NCI-H345 treated with DMSO at 0.1 percent for 48 hours (cell line): ENCODE measurements at regions not wholly inside any gene's neighbourhood (a gene's known extent, or its start where the extent isn't known, plus 50 kb on each side); places are given as distances from the start of the nearest gene placed in this dataset.

Experiments used
- DNase-seq: peaks from one replicate; lab custom pipeline; 2025; ENCODE audit not compliant: unreplicated experiment; lab: John Stamatoyannopoulos, UW

DNA sequence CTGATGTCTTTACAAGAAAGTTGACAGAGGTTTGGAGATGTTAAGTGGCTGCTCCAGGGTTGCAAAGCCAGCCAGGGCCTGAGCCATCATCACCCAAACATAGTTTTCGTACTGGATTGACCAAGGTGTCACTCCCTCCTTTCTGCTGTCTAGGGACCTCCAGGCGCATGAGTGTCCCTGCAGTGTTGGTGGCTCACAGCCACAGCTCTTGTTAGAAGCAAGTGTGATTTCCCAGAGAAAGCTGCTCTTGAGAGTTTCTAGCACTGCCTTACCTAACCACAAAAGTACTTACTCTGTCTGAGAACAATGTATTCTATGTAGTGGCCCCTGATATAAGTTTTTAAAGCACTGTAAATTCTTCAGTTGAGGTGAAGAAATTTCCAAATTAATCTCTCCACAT is 144.1 kb downstream of the SOX2 start:
- DNase-seq = no peak

DNA sequence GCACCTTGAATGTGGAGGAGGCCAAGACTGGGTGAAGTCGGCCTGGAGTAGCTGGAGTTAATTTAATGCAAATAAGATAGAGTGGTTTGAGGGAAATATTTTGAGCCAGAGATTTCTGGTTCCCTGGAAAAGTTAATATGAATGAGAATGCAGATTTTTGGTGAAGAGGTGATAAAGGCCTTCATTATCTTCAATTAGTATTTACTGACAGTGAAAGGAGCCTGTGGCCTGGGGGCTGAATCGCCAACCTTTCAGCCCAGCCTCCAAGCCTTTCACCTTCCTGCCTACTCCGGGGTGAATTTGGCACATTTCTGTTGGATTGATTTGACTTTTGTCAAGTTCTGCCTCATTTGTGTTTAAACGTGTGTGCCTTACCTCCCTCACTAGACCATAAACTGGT is 147.8 kb downstream of the SOX2 start:
- DNase-seq = no peak

DNA sequence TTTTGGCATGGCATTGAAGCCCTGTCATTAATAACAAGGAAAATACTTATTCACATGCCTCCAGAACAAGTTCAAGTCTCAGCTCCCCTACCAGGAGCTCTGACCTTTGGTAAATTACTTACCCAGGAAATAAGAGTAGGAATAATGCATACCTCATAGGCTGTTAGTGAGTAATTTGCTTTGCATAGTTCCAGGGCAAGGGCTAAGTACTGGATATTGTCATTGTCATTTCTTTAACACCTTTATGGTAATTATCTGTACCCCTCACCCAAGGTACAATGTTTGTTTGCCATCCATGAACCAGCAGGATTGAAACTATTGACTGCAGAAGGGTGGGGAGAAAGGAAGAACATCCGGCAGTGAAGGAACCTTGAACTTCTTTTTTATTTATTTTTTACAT is 148.5 kb downstream of the SOX2 start:
- no peak for DNase-seq

DNA sequence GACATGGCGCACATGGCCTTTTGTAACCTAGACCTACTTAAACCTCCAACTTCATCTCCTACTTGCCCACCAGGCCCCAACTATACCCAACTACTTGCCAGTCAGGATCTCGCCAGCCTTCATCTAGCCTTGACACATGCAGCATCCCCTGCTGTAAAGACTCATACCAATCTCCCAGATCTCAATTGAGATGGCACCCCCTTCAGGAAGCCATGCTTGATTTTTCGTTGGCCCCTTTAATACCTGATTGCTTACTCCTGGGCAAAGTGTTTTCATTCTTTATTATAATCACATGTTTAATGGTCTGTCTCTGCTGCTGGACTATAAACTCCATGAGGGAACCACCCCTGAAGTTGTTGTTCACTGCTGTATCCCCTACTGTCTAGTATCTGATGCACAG is 150.8 kb downstream of the SOX2 start:
- DNase-seq = no peak

DNA sequence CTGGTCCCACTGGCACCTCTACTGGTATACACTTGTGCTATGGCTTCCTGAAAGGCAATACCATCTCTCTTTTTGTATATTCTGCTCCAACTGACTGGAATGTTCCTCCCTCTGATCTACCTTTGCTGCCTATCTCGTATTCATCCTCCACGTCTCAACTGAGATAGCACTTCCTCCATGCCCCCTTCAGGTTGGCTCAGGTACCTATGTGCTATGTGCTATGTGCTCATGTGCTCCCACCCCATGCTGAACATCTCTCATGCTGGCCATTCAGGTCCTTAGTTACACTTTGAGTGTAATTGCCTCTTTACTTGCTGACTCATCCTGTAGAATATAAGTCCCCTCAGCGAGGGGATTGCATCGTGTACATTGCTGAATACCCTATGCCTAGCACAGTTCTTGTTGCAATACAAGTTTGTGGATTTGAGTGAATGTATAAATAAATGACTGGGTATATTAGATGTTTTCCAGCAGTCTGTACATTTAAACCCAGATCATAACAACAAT is 156.9 kb downstream of the SOX2 start:
- DNase-seq = no peak

DNA sequence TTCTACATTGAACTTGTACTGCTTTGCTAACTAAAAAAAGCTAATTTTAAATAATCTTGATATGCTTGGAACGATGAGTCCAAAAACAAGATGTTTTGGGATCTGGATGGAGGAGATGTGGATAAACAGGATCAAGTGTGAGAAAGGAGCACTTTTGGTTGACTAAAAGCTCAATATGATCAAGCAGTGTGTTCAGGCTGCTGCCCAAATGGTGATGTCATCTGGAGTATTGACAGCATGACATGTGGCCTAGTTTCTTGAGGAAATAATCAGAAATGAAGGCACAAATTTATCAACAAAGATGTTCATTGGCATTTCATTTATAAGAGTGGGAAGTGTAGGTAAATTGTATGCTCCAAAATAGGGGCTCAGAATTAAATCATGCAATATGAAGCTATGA is 161.2 kb downstream of the SOX2 start:
- no peak for DNase-seq

DNA sequence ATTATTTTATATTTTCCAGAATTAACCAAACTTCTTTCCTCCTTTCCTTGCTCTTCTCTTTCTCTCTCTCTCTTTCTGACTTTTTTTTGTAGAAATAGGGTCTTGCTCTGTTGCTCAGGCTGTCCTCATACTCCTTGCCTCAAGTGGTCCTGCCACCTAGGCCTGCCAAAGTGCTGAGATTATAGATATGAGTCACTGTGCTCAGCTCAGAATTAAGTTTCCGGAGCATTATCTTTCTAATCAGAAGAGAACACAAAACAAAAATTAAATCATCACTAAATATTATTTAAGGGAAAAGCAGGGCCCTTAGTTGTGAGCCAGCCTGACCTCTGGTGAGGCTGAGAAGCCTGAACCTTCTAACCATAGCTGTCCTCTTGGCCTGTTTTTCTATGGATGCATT is 168.2 kb downstream of the SOX2 start:
- DNase-seq = no peak

DNA sequence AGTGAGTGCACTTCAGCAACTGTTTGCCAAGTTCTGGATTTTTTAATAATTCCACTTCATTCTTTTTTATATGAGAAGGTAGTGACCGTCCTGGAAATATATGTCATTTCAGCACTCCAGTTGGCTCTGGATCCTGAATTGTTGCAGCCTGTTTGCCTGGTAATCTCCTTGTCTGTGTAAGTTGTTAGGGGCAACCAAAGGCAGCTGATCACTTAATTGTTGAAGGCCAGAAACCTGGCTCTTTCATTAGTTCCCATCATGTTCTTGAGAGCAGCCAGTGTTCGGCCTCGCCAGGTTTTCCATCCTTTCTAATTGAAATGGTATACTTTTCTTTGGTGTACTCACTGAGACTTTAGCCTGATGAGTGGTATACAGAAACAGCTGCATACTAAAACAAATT is 168.6 kb downstream of the SOX2 start:
- DNase-seq = no peak

DNA sequence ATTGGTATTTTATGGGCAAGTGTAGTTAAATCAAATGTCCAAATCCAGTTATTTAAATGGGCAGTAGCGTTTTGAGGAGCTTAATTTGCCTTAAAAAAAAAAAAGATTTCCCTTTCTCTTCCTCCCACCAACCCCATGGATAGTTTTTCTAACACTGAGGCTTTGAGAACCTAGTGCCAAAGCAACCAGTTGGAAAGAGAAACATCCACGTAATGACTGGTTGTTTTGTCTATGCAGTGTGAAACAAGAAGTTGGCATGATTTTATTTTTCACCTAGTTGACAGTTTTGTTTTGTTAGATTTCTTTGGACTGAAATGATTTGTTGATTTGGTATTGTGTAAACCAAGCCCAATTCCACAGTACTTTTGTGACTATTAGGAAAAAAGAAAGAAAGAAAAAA is 170.0 kb downstream of the SOX2 start:
- no peak for DNase-seq

DNA sequence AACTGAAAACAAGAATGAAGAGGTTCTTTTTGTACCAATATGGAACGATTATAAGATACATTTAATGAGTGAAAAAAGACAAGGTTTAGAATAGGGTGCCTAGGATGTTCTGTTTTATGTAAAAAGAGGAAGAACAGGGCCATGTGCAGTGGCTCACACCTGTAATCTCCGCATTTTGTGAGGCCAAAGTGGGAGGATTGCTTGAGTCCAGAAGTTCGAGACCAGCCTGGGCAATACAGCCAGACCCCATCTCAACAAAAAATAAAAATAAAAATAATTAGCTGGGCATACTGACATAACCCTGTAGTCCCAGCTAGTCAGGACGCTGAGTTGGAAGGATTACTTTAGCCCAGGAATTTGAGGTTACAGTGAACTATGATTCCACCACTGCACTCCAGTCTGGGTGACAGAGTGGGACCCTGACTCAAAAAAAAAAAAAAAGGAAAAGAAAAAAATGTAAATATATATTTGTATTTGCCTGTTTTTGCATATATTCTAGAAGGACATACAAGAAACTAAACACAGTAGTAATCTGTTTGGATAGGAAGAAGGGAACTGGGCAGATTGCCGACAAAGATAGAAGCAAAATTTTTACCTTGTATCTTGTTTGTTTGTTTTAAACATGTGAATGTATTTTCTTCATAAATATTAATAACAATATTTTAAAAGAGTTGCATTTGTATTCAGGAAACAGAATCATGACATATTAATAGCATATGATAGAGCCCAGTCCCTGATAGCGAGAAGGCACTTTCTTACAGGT is 174.3 kb downstream of the SOX2 start:
- no peak for DNase-seq

DNA sequence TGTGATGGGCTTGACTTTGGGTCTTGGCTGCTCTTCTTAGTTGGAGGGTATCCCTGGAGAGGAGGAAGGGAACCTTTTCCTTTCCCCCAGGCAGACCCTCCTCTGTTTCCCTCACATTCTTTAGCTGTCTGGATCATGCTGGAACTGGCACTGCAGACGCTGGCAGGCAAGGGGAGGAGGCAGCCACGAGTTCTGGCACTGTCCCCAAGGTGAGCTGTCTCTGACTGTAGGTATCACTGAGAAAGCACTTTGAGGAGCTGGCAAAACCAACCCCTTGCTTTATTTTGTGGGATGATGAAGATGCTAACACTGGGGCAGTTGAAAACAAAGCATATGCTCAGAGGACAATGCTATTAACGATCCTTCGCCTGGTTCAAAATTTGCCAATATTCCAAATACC is 175.0 kb downstream of the SOX2 start:
- DNase-seq = no peak

DNA sequence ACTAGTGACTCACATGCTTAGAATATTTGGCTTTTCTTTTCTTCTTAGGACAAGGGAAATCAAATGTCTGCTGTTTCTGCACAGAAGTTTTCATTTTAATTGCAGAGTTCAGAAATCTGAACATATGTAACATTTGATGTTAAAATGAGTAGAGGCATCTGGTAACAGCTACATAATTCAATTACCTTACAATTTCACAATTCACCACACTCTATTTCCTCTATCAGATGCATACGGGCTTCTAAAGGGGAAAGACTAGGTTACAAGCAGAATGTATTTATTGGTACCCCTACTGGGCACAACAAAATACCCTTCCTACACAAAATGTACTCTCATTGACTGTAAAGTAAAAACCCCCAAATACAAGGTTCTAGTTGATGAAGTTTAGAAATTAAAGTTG is 176.0 kb downstream of the SOX2 start:
- no peak for DNase-seq

DNA sequence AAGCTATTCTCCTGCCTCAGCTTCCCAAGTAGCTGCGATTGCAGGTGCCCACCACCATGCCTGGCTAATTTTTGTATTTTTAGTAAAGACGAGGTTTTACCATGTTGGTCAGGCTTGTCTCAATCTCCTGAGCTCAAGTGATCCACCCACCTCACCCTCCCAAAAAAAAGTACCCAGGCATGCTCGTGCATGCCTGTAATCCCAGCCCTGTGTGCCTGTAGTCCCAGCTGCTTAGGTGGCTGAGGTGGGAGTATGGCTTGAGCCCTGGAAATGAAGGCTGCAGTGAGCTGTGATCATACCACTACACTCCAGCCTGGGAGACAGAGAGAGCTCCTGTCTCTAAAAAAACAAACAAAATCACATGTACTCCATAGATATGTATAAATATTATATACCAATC is 176.5 kb downstream of the SOX2 start:
- no peak for DNase-seq

DNA sequence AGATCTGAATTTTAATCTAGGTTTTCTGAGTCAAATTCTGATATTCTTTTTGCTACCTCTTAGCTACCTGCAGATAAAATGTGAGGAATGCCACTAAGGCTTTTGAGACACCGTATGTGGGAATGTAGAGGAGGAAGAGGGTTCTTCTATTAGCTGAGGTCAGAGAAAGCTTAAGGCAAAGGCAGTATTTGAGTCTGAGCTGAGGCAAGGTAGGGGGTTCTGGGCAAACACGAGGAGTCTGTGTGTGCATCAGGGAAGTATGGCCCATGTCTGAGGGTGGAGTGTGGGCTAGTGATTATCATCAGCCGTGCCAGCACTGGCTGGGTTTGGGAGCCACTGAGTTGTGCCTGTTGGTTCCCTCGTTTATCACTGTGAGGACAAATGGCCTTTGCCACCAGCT is 181.1 kb downstream of the SOX2 start:
- DNase-seq = no peak

DNA sequence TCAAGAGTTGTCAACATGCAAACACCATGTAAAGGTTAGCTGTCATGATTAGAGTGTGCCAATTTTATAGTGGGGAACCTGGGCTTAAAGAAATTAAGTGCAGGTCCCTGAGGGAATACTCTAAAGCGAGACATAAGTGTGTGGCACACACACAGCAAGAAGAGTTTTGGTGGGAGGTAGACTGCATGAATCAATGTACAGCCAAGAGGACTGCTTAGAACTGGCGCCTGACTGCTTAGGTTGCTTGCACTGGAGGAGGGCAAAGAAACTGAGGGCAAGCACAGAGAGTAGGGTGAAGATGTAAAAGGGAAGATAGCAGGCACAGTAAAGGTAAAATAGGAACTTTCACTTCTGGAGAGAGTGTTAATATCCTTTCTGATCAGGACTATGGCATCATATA is 184.9 kb downstream of the SOX2 start:
- DNase-seq = no peak

DNA sequence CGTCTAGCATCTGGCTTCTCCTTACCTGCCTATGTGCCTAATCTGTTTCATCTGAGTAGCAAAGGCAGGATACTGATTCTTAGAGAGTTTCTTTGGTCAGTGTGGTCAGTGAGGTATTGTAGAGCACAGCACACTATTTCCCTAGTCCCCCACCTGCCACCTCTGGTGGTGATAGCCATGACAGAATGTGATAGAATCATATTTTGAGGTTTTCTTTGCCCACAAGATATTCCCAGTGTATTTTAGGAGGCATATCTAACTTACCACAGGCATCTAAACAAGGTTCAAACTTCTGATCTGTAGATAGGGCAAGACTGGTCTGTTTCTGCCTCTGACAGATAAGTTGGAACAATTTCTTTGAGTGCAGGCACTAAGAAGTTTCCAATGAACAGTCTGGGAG is 188.0 kb downstream of the SOX2 start:
- DNase-seq = no peak

DNA sequence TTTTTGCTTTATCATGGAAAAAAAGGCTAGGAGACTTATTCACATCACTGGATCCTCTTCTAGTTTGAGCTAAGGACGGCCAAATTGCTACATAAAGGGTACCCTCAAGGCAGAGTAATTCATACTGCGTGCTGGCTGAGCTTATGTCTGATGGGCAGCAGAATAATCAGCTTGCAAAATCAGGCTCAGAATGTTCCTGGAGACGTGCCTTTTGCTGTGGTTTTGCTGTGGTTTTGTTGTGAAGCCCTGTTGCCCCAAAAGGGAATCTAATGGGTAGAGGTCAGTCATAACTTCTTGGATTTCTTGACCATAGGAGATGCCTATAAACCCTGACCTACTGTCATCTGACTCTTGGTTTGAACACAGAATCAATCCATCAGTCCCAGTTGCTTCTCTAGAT is 189.9 kb downstream of the SOX2 start:
- no peak for DNase-seq

DNA sequence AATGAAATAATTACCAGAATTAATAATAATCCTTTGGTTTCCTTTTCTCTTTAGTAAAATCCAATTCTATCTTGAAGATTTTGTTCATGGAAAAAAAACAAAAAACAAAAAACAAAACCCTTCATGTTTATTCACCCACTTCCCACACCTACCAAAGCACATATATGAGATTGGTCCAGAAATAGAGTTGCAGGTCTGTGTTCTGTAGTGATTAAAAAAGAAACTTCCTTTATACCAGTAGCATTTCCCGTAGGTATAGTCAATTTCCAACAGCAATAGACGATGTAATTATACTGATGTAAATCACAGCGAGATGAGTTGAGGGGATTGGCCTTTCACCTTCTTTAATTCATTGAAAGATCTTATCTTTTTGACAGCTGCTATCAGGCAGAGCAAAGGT is 194.6 kb downstream of the SOX2 start:
- DNase-seq = no peak

DNA sequence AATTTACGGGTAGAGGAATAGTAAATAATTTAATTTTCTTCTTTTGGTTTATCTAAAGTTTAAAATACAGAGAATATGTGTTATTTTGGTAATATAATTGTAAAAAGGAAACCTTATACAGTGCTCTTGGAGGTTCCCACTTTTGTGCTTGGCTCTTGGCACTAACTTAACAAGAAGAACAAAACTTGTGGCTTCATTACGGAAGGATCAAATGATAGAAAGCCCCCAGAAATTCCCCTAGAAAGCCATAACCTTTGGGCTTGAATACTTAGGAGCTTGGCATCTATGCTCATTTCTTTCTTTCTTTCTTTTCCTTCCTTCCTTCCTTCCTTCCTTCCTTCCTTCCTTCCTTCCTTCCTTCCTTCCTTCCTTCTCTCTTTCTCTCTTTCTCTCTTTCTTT is 197.5 kb downstream of the SOX2 start:
- DNase-seq = no peak

DNA sequence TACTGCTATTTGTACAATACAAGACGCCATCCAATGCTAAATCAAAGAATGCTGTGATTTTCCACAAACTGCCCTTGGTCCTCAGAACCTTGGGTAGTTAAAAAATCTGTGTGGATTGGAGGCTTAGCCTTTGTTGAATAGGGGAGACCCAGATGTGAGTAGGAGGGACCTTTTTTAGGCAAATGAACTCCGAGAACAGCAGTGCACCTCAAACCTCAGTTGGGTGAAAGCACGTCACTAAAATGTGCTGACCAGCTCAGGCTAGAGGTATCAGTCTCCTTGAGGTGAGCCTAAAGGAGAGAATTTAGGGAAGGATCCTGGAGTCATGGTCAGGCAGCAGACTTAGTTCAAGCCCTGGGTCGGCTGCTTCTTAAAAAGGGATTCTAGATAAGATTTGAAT is 200.7 kb downstream of the SOX2 start:
- DNase-seq = no peak

DNA sequence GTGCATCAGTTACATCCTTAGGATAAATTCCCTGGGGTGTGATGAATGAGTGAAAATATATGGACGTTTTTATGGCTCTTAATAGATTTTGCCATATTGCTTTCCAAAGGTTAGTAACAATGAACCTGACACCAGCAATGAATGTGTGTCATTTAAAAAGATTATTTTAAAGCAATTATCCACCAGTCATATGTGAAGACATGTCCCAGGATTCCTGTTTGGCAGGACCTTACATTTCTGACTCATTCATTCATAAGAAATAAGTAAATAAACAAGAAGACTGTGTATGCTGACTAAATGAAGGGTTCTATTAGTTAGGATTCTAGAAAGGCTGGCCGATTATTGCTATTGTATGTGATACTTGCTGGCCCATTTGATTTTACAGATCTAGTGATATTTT is 201.5 kb downstream of the SOX2 start:
- no peak for DNase-seq

DNA sequence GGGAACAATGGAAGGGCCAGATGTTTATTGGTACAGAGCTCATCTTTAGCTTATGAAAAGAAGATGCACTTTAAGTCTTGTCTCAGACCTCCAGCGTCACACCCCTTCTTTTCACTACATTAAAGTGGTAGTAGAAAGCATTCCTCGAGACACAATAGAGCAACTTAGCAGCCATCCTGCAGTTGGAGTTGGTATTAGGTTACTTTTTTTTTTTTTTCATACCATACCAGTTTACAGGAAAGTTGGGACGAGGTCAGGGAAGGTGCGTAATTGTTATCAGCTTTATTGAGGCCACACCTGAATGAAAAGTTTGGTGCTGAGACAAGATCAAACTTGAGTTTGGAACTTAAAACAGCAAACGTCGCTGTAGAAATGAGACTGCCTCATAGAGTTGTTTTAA is 203.8 kb downstream of the SOX2 start:
- no peak for DNase-seq

DNA sequence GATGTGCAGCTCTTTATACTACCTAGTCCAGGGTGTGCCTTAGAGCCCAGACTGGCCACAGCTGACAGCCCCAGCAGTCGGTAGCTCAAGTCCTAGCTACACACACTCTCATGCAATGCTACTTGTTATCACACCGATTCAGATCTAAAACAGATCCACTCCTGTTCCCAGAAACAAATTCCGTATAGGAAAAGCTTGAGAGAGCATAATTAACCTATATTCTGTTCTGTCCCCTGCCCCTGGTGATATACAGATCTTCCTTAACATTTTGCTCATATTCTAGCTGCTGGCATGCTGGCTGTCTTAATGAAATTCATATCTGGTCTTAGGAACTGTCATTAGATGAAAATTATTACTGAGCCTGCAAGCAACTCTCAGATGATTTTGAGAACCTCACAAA is 204.3 kb downstream of the SOX2 start:
- DNase-seq = no peak
